ENCODE measurements at regions not wholly inside any gene's neighbourhood (a gene's known extent, or its start where the extent isn't known, plus 50 kb on each side); places are given as distances from the start of the nearest gene placed in this dataset.
"Not testable (repeated sequence)": the region's sequence is repeated elsewhere in the genome, so short reads cannot be mapped to it uniquely, and the experiment has no call there.

DNA sequence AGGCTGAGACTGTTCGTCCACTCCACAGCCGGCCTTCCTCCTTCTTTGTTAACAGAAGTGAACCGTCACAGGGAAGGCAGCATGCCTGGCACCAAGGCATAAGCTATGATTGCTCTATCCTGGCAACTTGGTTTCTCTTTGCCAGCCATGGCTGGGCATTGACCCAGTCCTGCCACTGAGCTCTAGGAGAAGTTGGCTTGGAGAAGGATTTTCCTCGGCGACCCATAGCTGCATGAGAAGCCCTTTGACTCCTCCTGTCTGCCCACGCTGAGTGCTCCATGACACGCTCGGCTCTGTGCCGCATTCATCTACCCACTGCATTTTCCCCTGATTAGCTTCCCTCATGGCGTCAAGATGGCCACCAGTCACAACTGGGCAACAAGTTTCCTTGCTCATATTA lies 111.8 kb upstream of the EXOC2 start:
- no peak for DNase-seq (ENCODE audit: low read depth)

DNA sequence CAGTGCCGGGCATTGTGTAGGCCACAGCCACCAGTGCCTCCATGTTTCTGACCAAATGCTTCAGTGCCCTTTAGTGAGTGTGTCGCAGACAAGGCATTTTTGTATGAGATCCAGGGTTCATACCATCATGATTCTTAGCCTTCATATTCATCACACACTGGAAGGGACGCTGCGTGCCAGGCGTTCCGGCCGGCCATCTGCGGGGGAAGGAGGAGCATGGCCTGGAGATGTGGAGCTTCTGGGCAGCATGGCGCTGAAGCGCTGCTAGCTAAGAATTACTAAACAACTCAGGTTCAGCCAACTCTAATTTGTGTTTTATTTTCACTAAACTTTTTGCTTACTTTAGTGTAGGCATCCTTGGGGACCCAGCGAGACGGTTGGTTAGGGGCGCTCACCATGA lies 111.4 kb upstream of the EXOC2 start:
- no peak for DNase-seq (ENCODE audit: low read depth)

DNA sequence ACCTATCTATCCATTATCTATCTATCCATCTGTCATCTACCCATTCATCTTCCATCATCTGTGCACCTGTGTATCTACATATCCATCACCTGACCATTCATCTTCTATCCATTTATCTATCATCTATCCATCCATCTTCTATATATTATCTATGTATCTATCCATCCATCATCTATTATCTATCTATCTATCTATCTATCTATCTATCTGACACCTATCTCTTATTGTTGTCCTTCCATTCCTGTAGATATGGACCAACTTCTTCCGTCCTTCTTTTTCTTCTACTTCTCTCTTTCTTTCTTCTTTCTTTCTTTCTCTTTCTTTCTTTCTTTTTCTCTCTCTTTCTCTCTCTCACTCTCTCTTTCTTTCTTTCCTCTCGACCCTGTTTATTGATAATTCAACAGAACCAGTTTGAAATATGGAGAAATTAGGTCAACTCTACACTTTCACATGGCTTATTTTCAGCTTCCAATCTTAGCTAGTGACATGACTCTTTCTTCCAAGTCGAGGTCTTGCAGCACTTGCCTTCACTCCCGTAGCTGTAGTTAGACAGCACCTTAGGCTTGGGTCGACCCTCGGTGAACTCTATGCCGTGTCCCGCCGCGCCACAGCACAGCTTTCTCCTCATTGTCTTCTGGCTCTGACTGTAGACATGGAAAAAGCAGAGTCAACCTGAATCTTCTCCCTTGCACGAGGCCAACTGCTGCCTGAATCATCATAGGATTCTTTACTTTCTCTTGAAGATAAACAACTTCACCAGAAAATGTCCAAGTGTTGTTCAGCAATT lies 110.4 kb upstream of the EXOC2 start:
- no peak for DNase-seq (ENCODE audit: low read depth)

DNA sequence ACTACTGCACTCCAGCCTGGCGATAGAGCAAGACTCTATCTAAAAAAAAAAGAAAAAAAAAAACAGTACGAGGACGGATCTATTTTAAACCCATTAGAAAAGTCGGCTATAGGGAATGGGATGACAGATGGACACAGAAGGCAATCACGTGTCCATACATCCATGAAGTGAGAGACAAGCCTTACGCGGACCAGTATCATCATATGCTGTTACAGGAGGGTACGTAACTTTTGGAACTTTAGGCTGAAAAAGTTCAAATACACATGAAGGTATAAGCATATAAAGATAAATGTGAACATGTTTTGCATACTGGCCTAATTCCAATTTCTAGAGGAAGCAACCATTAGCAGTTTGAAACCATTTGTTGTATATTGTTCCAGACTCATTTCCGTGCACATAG lies 109.8 kb upstream of the EXOC2 start:
- no peak for DNase-seq (ENCODE audit: low read depth)

DNA sequence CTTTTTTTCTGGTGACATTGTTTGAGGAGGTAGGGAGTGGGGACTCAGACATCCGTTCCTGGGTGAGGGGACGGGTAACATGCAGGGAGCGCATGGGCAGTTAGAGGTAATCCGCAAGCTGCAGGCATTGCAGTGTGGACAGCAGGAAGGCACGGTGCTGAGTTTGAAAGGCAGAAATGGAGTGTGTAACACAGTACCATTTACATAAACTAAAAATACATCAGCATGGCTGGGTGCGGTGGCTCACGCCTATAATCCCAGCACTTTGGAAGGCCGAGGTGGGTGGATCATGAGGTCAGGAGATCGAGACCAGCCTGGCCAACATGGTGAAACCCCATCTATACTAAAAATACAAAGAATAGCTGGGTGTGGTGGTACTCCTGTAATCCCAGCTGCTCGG lies 109.3 kb upstream of the EXOC2 start:
- DNase-seq (ENCODE audit: low read depth), result not testable (repeated sequence)

DNA sequence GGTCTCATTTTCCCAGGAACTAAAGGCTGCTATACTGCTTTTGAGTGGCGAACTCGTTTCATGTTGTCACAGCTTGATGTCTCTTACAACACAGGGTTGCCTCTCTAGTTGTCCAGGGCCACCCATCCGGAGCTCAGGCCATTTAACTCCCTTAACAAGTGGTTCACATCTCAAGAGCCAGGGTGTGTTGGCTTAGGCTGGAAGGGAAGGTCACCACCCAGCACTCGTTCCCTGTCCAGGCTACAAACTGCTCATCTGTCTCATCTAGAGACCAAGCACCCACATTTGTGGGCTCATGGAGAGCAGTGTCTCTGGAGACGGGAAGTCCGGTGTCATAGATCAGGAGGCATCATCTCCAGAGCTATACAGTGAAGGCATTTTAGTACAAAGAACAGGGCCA lies 106.8 kb upstream of the EXOC2 start:
- DNase-seq (ENCODE audit: low read depth), result no peak

DNA sequence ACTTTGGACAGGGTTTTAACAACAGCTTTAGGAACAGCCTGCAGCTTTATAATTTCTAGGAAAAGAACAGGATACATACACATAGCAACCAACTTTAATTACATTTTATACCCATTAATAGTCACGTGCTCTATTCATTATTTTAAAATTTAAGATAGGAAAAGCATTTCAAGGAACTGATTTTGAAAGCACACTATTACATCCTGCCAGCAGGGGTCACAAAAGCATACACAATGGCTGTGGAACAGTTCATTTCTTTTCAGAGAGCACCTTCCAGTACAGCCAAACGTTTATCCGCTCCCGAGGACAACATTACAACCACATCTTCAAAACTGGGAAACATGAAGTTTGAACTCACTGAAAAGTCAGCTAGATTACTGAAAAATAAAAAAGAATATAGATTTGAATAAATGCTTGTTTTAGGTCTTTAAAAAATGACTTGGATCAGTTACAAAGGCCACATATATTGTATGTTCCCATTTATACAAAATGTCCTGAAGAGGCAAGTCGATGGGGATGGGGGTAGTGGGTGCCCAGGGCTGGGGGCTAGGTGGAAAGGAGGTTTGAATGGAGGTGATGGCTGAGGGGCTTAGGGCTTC lies 104.6 kb upstream of the EXOC2 start:
- no peak for DNase-seq (ENCODE audit: low read depth)

DNA sequence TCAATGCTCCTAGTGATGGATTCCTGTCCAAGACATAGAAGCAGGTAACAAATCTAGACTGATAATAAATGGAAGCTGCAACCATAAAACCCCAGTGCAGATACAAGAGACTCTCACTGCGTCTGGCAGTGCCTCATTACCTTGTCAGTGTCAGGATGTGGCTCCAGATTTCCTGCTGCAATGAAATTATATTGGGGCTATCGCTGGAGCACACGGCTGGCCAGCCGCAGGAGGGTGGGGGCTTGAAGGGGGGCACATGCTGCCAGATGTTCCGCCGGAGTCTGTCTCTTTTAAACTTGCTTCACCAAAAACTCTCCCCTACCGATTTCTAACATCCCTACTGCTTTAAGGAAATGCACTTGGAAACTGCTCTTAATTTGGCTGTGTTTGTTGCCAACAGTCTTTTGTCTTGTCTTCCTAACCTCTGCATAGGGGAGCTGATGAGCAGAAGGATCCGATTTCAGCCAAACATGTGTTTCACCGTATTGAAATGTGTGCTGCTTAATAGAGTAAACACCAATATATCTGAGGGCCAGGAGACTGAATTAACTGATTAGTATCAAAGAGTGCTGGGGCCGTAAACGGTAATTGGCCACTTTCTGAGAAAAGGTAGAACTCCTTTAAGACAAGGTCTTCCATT lies 102.2 kb upstream of the EXOC2 start:
- no peak for DNase-seq (ENCODE audit: low read depth)

DNA sequence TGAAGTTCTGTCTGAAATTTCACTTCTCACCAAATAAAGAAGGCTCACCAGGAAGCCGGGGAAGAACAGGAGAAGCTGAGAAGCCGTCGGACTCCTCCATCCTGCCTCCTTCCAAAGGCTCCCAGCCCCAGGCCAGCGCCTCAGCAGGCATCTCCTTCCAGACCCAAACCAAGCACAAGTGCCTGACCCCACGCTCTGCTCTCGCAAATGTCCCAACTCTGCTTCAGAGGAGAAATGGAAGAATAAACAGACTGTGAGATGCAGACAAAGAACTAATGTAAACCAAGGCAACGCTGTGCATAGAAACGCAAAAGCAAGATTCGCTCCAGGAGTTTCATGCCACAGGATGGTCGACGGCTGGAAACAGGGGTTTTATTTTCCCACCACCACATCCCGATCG lies 100.3 kb upstream of the EXOC2 start:
- no peak for DNase-seq (ENCODE audit: low read depth)

DNA sequence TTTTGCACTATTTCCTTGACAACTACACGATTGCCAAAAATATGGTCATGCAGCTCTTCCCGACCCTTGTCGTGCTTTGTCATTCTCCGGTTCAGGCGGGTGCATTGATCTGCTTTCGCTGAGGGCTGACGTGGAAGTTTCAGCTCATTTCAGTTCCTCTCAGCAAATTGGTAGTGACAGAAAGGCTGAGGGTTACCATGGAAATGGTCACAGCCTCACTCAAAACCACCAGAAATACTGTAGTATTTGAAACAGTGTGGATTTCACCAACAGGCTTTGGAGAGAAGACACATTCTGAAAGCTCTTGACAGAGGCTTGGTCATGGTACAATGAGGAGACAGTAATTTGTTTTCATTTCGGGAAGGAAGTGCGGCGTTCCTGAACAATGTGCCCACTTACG lies 99.7 kb upstream of the EXOC2 start:
- DNase-seq (ENCODE audit: low read depth), result no peak

DNA sequence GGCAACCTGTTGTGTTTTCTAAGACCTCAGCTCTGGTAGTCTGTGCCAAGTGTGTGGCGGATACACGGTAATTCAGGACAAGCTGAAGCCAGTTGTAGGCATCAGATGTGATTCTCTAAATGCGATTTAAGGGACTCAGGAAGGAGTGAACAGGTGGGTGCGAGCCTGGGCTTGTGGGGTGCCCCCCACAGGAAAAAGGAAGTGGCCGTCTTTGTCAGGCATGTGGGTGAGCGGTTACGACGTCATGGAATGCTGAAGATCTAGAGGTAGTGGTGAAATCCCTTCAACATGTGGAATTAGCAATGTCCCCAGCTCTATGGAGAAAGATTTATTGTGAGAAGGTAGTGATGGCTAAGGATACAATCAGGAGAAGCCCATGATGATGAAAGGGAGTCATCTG lies 95.1 kb upstream of the EXOC2 start:
- DNase-seq (ENCODE audit: low read depth), result peak; percentile 24

DNA sequence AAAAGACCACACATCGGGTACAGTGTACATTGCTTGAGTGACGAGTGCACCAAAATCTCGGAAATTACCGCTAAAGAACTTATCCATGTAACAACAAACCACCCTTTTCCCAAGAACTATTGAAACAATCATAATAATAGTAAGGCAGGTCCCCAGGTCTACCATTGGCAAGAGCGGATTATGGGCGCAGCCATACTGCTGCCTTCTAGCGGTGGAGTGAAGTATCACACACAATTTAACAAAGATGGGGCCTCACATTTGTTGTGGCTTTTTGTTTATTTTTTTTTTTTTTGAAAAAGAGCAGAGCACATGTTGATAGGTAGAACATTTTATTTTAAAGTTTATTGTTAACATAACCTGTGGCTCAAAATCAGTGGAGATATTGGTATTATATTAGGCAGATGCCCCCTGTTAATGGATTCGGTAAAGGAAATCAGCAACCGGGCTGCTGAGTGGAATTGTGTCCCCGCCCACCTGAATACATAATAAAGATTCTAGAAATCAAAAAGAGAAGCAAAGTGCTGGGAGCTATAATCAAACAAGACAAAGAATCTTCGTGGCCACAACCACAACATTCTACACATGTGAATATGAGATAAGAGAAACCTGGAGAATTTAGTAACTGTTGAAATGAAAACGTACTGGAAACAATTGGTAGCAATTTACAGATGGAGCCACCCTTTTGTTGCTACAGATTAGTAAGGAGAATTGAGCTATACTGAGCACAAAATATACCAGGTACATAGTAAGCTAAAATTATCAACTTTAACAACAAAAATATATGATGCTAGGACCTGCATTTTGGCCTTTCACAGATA lies 94.2 kb upstream of the EXOC2 start:
- no peak for DNase-seq (ENCODE audit: low read depth)

DNA sequence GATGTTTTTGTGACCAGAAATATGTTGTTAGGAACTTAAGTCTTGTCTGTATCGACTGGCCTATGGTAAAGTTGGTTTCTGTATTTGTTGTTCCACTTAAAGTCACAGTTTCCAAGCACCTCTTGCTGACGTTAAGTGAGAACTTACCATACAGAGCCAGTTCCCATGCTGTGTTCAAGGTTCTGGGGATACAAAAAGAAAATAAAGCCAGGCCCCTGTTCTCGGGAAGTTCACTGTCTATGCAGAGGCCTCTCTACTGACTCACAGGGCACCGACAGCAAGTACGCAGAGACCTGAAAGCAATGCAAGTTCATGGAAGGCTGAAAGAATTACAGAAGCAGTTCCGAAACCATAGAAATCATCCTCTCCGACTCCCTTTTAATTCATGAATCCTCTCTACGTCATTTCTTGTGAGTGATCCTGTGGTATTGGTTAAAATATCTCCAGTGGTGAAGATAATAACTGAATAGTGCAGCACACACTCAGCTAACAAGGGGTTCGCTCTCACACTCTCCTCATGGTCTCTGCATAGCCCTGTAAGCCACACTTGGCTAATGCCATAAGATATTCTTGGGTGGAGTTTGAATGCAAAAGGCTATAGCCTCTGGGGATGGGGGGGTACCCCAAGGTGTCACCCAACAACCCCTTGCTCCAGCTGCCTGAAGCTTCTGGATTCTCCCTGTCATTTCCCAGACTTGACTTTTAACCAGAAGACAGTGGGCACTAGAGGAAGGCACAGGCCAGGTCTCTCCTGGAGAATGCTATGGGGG lies 91.2 kb upstream of the EXOC2 start:
- DNase-seq (ENCODE audit: low read depth), result no peak

DNA sequence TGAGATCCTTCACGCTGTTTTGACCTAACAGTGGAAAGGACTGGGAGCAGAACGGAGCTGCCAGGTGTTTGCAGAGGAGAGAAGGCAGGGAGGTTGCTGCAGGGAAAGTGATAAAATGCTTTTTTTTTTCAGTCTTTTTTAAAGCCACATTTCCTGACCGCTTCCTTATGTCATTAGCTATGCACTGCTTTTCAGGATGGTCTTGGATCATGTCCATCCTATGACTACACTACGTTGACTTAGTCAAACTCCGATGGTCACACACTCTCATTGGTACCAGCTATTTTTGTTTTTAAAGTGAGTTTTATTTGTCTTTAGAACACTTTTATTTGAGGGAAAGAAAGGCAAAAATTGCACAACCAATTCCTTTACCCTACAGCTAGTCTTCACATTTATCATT lies 89.2 kb upstream of the EXOC2 start:
- no peak for DNase-seq (ENCODE audit: low read depth)

DNA sequence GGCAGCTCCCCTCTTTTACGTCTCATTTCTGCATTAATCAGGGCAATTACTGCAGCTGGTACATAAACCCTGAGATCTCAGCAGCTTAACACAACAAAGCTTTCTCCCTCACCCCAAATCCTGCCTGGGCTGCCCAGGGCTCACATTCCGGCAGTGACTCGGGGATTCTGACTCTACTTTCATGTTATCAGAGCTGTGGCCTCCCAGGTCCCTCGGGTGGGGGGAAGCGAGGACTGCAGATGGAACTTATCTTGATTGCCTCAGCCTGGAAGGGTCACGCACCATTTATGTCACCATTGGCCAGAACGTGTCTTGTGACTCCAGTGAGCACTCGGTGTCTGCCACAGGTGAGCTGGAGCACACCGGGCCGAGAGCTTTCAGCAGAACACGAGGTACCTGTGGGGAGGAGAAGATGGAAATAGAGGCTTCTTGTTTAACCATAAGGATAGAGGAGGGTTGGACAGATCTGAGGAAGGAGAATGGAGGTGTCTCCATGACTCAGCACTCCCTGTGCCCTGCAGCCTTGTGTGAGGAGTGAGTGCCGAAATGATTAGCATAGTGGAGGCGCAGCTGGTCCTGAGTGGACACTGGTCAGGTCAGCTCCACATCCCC lies 88.5 kb upstream of the EXOC2 start:
- no peak for DNase-seq (ENCODE audit: low read depth)

DNA sequence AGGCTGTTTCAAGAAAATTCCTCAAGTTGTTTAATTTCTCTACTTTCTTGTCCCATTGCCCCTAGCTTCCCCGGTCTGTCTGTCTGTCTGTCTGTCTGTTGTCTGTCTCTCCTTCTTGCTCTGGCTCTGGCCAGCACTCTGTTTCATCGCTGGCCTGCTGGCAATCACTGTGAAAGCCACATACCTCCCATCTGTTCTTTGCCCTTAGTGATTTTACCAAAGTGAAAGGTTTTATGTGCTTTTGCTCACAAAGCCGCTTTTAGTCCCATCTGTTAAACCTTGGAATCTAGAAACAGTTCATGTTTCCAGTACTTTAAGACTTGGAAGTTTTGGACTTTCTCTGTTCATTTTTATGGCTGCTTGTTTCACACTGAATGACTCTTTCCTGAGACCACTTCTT lies 87.8 kb upstream of the EXOC2 start:
- no peak for DNase-seq (ENCODE audit: low read depth)

DNA sequence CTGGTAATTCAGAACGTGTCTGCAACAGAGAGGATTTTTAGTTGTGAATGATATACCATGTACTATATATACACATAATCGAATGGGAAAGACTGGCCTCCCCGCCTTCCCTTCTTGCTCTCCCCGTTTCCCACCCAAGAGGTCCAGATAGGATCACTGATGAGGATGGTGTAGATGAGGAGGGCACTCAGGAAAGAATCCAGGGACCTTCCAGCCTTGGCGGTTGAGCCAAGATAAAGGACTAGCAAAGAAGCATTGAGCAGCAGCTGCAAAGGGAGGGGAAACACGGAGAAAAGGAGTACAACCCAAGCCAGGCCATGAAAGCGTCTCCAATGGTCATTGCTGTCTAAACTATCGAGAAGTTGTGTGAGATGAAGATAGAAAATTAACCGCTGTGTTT lies 84.0 kb upstream of the EXOC2 start:
- no peak for DNase-seq (ENCODE audit: low read depth)

DNA sequence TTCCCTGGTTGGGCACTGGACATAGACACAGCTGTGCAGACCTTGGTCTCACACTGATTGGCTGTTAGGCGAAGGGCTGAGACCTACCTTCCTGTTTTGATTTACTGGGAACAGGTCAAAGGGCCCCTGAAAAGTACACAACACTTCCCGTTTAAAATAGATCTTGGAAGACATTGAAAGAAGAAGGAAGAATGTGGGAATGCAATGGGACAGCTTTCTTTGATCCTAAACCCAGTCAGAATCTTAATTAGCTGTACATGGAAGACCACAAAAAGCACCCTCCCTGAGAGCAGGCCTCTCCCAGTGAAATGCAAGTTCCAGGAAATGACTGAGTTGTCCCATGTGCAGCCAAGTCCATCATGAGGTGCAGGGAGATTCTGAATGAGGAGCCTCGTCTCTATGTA lies 83.6 kb upstream of the EXOC2 start:
- DNase-seq (ENCODE audit: low read depth), result no peak

DNA sequence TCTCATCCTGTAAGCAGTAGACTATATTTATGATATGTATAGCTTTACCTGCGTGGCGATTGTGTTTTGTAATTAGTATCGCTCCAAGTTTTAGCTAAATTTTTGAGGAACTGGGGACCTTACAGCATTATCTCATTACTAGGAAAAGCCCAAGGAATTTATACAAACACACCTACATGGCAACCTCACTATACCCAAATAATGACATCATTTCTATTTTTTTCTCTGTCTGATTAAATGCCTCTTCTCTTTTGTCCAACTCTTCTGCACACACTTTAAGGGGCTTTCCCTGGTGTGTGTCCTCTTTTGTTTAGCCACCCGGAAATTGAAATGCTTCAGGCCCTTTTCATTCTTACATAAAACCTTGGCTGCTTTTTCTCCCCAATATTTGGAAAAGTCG lies 82.9 kb upstream of the EXOC2 start:
- DNase-seq (ENCODE audit: low read depth), result no peak

DNA sequence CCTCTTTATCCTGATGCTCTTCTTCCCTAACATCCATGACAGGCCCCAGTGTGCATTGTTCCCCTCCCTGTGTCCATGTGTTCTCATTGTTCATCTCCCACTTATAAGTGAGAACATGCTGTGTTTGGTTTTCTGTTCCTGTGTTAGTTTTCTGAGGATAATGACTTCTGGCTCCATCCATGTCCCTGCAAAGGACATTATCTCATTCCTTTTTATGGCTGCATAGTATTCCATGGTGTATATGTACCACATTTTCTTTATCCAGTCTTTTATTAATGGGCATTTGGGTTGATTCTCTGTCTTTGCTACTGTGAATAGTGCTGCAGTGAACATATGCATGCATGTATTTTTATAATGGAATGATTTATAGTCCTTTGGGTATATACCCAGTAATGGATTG lies 78.7 kb upstream of the EXOC2 start:
- not testable (repeated sequence) for DNase-seq (ENCODE audit: low read depth)

DNA sequence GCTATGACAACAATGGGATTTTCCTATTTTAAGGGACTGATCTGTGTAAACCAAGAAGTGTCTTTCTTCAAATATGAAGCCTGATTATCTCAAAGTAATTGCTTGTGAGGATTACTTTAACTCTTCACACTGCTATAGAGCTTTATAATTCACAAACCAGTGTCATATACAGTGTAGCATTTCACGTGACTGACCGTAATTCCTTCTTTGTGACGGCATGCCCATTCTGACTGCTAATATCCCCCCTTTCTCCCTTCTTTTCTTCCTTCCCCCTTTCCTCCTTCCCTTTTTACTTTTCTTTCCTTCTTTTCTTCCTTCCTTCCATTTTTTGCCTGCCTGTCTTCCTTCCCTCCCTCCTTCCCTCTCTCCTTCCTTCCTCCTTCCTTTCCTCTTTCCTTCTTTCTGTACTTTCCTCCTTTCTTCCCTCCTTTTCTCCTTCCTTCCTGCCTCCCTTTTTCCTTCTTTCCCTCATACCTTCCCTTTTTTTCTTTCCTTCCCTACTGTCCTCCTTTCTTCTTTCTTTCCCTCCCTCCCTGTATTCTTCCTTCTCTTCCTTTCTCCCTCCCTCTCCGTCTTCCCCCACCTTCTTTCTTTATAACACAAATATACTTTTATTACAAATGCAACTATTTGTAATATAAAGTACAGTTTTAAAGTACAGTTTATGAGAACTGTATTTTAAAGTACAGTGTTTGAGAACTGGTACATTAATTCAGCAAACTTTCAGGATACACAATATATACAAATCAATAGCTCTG lies 75.0 kb upstream of the EXOC2 start:
- no peak for DNase-seq (ENCODE audit: low read depth)
